ENCODE measurements at regions not wholly inside any gene's neighbourhood (a gene's known extent, or its start where the extent isn't known, plus 50 kb on each side); places are given as distances from the start of the nearest gene placed in this dataset.

DNA sequence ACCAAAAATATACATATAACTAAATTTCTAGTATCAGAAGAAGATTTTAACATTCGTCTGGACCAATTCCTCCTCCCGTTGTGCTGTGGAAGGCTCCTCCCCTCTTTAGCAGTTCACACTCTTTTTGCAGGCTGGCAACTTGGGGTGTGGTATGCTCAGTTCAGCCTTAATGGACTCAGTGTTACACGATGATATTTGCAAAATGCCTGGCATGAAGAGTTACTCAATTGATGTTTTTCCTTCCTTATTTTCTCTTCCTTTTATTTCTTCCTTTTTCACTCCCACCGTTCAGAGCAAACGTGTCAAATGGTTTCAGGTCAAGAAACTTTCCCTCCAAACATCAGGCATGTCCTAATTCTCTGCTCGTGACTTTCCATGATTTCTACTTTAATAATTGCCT is 248.3 kb downstream of the PHF14 start:
- H3K4me3 ChIP-seq (ENCODE audit: control insufficient read depth, low read depth, low read length) = no peak overlapping the region
- TF ChIP-seq, protein P1, sequence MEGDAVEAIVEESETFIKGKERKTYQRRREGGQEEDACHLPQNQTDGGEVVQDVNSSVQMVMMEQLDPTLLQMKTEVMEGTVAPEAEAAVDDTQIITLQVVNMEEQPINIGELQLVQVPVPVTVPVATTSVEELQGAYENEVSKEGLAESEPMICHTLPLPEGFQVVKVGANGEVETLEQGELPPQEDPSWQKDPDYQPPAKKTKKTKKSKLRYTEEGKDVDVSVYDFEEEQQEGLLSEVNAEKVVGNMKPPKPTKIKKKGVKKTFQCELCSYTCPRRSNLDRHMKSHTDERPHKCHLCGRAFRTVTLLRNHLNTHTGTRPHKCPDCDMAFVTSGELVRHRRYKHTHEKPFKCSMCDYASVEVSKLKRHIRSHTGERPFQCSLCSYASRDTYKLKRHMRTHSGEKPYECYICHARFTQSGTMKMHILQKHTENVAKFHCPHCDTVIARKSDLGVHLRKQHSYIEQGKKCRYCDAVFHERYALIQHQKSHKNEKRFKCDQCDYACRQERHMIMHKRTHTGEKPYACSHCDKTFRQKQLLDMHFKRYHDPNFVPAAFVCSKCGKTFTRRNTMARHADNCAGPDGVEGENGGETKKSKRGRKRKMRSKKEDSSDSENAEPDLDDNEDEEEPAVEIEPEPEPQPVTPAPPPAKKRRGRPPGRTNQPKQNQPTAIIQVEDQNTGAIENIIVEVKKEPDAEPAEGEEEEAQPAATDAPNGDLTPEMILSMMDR (conservative IDR thresholded peaks at IDR 0.05; ENCODE audit: control insufficient read depth, insufficient read depth, low read depth, low read length) = no peak
- no peak for DNase-seq (ENCODE audit: low read depth)

DNA sequence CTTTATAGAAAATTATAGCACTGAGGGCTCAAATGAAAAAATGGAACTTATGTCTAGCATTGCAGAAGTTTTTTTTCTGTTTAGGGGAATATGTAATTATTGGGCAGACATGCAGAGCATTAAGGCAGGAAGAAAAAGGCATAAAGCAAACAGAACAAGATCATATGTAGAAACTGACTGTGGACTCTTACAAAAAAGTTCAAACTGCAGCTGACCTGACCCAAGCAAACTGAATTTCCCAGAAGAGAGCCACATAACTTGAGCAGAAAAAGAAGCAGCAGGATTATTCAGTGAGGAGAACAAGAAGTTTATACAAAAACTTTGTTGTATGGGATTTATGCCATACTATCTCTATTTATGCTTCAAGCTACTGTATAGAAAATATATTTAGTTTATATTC is 250.9 kb downstream of the PHF14 start:
- TF ChIP-seq, protein P1 (conservative IDR thresholded peaks at IDR 0.05; ENCODE audit: control insufficient read depth, insufficient read depth, low read depth, low read length) = no peak
- no peak for DNase-seq (ENCODE audit: low read depth)

DNA sequence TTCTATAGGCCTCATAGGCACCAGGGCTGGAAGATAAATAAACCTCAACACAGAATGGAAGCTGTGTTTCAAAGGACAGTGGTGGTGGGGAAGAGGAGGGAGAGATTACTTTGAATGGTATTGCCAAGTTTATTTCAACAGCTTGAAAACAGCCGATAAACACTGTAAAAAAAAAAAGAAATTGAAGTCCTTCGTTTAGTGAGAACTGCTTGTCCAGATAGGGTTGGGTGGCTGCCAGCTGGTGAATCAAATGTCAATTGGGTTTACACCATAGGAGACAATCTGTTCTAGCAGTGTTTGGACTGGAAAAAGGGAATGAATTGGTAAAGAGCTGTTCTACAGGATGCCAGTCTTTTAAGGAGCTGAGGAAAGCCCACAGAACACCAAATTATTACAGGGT is 254.8 kb downstream of the PHF14 start:
- peak; percentile 54 for DNase-seq (ENCODE audit: low read depth)
- no peak overlapping the region for H3K4me3 ChIP-seq (ENCODE audit: control insufficient read depth, low read depth, low read length)
- TF ChIP-seq, protein P1 (conservative IDR thresholded peaks at IDR 0.05; ENCODE audit: control insufficient read depth, insufficient read depth, low read depth, low read length) = no peak

More for the DNA sequence above, 250.9 kb downstream of the PHF14 start:
- H3K4me3 ChIP-seq (ENCODE audit: control insufficient read depth, low read depth, low read length) = no peak overlapping the region

DNA sequence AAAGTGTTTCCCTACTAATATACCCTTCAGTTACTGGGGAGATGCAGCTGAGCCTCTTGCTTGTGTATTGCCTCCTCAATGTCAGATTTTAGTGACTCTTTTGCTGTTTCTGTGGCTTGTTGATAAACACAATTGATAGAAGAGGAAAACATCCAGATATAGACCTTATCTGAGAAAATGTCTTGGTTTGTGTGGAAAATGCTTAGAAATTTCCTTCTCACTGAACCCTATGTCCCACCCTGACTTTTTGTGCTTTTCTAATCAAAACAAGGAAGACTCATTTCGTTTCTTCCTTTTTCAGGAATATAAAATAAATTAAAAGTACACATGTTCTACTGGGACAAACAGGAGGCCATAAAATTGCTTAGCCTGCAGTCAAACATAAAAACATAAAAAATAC is 257.5 kb downstream of the PHF14 start:
- TF ChIP-seq, protein P1 (conservative IDR thresholded peaks at IDR 0.05; ENCODE audit: control insufficient read depth, insufficient read depth, low read depth, low read length) = no peak
- DNase-seq (ENCODE audit: low read depth) = no peak
- no peak overlapping the region for H3K4me3 ChIP-seq (ENCODE audit: control insufficient read depth, low read depth, low read length)

DNA sequence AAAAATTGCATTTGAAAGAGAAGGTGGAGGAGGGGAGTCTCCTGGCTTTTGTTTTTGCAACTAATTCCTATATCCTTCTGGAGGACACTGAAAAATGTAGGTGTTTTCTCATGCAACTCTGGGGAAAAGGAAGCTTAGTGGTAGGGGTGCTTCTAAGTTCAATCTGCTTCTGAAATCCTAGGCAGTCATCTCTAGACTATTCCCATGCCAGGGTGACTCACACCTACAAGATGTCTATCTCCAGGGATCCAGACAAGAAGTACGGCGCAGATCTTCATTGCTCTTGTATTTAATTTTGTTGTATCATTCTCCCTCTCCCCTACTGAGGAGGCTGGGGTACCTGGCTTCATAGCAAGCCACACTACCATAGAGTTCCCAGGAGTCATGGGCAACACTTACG is 258.8 kb downstream of the PHF14 start:
- TF ChIP-seq, protein P1 (conservative IDR thresholded peaks at IDR 0.05; ENCODE audit: control insufficient read depth, insufficient read depth, low read depth, low read length) = no peak
- DNase-seq (ENCODE audit: low read depth) = peak; percentile 11

DNA sequence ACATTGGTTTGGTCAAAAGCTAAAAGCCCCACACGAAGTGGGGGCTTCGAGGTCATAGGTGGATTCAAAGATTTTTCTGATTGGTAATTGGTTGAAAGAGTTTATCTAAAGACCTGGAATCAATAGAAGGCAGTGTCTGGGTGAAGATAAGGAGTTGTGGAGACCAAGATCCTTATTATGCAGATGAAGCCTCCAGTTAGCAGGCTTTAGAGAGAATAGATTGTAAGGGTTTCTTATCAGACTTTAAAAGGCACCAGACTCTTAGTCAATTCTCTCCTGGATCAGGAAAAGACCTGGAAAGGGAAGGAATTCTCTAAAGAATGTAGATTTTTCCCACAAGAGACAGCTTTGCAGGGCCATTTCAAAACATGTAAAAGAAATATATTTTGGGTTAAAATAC is 260.2 kb downstream of the PHF14 start:
- H3K4me3 ChIP-seq (ENCODE audit: control insufficient read depth, low read depth, low read length) = no peak overlapping the region
- no peak for DNase-seq (ENCODE audit: low read depth)
- TF ChIP-seq, protein P1 (conservative IDR thresholded peaks at IDR 0.05; ENCODE audit: control insufficient read depth, insufficient read depth, low read depth, low read length) = no peak

More for the DNA sequence above, 258.8 kb downstream of the PHF14 start:
- H3K4me3 ChIP-seq (ENCODE audit: control insufficient read depth, low read depth, low read length) = no peak overlapping the region

DNA sequence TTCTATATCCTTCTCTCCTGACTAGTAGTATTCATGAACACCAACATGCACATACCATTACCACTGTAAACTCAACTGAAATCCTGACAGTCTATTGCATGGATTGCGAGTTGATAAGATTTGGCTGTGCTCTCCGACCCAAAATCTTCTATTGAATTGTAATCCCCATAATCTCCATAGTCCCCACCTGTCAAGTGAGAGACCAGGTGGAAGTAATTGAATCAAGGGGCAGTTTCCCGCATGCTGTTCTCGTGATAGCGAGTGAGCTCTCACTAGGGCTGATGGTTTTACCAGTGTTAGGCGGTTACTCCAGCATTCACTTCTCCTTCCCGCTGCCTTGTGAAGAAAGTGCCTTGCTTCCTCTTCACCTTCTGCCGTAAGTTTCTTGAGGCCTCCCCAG is 261.8 kb downstream of the PHF14 start:
- TF ChIP-seq, protein P1 (conservative IDR thresholded peaks at IDR 0.05; ENCODE audit: control insufficient read depth, insufficient read depth, low read depth, low read length) = no peak
- no peak for DNase-seq (ENCODE audit: low read depth)
- no peak overlapping the region for H3K4me3 ChIP-seq (ENCODE audit: control insufficient read depth, low read depth, low read length)

All from fibroblast of mammary gland (primary cell).